ELF-1 (cell line): ENCODE measurements at regions not wholly inside any gene's neighbourhood (a gene's known extent, or its start where the extent isn't known, plus 50 kb on each side); places are given as distances from the start of the nearest gene placed in this dataset.
"Not testable (repeated sequence)": the region's sequence is repeated elsewhere in the genome, so short reads cannot be mapped to it uniquely, and the experiment has no call there.

Experiments used
- DNase-seq: peaks from one replicate; pipeline ENCODE4 v3.0.0-alpha.2; 2016; ENCODE audit warnings: low read depth, low spot score

- no peak for DNase-seq
Measured at GRCh38 chr5:1960595-1961303, 78.0 kb upstream of the IRX4 start.

- peak; percentile 57 for DNase-seq
Measured at GRCh38 chr5:1959725-1960581, 77.2 kb upstream of the IRX4 start.

GRCh38 chr5:1959231-1959630 is 76.5 kb upstream of the IRX4 start:
- DNase-seq: no peak

GRCh38 chr5:1958211-1959010 is 75.7 kb upstream of the IRX4 start:
- DNase-seq: no peak

- DNase-seq: no peak
Measured at GRCh38 chr5:1955586-1955985, 72.9 kb upstream of the IRX4 start.

GRCh38 chr5:1953710-1954109 is 71.0 kb upstream of the IRX4 start:
- DNase-seq: not testable (repeated sequence)

GRCh38 chr5:1952444-1953099 is 69.8 kb upstream of the IRX4 start:
- DNase-seq: peak; percentile 80

- no peak for DNase-seq
Measured at GRCh38 chr5:1952021-1952420, 69.3 kb upstream of the IRX4 start.

- no peak for DNase-seq
Measured at GRCh38 chr5:1951165-1951816, 68.6 kb upstream of the IRX4 start.

GRCh38 chr5:1950708-1951103 is 68.0 kb upstream of the IRX4 start:
- no peak for DNase-seq

- no peak for DNase-seq
Measured at GRCh38 chr5:1950096-1950707, 67.5 kb upstream of the IRX4 start.

- no peak for DNase-seq
Measured at GRCh38 chr5:1949253-1949652, 66.5 kb upstream of the IRX4 start.

GRCh38 chr5:1948663-1949191 is 66.0 kb upstream of the IRX4 start:
- no peak for DNase-seq

- DNase-seq: peak; percentile 85
Measured at GRCh38 chr5:1948111-1948510, 65.4 kb upstream of the IRX4 start.

- no peak for DNase-seq
Measured at GRCh38 chr5:1946776-1947175, 64.1 kb upstream of the IRX4 start.

- no peak for DNase-seq
Measured at GRCh38 chr5:1946122-1946677, 63.5 kb upstream of the IRX4 start.

GRCh38 chr5:1945606-1946005 is 62.9 kb upstream of the IRX4 start:
- DNase-seq: no peak

GRCh38 chr5:1944408-1944807 is 61.7 kb upstream of the IRX4 start:
- DNase-seq: peak; percentile 93

GRCh38 chr5:1943481-1943880 is 60.8 kb upstream of the IRX4 start:
- DNase-seq: no peak

- no peak for DNase-seq
Measured at GRCh38 chr5:1942630-1943029, 59.9 kb upstream of the IRX4 start.
